ENCODE measurements at regions not wholly inside any gene's neighbourhood (a gene's known extent, or its start where the extent isn't known, plus 50 kb on each side); places are given as distances from the start of the nearest gene placed in this dataset.
"Not testable (repeated sequence)": the region's sequence is repeated elsewhere in the genome, so short reads cannot be mapped to it uniquely, and the experiment has no call there.

DNA sequence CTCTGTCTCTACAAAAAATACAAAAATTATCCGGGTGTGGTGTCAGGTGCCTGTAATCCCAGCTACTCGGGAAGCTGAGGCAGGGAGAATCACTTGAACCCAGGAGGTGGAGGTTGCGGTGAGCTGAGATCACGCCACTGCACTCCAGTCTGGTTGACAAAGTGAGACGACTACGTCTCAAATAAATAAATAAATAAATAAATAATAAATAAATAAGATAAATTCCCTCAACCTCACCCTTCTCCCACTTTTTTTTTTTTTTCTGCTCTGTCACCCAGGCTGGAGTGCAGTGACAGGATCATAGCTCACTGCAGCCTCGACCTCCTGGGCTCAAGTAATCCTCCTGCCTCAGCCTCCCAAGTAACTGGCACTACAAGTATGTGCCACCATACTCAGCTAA is 125.9 kb upstream of the CACNA1A start:
- not testable (repeated sequence) for TF ChIP-seq POLR2AphosphoS5, POLR2A, EP300 (IDR thresholded peaks at IDR 0.05)
- TF ChIP-seq, protein P1, sequence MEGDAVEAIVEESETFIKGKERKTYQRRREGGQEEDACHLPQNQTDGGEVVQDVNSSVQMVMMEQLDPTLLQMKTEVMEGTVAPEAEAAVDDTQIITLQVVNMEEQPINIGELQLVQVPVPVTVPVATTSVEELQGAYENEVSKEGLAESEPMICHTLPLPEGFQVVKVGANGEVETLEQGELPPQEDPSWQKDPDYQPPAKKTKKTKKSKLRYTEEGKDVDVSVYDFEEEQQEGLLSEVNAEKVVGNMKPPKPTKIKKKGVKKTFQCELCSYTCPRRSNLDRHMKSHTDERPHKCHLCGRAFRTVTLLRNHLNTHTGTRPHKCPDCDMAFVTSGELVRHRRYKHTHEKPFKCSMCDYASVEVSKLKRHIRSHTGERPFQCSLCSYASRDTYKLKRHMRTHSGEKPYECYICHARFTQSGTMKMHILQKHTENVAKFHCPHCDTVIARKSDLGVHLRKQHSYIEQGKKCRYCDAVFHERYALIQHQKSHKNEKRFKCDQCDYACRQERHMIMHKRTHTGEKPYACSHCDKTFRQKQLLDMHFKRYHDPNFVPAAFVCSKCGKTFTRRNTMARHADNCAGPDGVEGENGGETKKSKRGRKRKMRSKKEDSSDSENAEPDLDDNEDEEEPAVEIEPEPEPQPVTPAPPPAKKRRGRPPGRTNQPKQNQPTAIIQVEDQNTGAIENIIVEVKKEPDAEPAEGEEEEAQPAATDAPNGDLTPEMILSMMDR (IDR thresholded peaks at IDR 0.05) = not testable (repeated sequence)
